ENCODE measurements at regions not wholly inside any gene's neighbourhood (a gene's known extent, or its start where the extent isn't known, plus 50 kb on each side); places are given as distances from the start of the nearest gene placed in this dataset.

- H3K4me1 ChIP-seq (ENCODE audit: control insufficient read depth in 5 of 5, insufficient read depth in 5 of 5, low read length in 5 of 5): no peaks in the 10 kb centered on the region
- no peaks in the 10 kb centered on the region for H3K27me3 ChIP-seq (ENCODE audit: control insufficient read depth in 5 of 5, insufficient read depth in 4 of 5, low read length in 5 of 5)
- H3K27ac ChIP-seq (ENCODE audit: low read depth, low read length): no peak overlapping the region
- no peaks in the 10 kb centered on the region for H3K36me3 ChIP-seq (ENCODE audit: control insufficient read depth in 5 of 5, insufficient read depth in 5 of 5, low read length in 5 of 5)
- peaks cover 0 to 5% (median 0%) of the 10 kb centered on the region in 5 donors for H3K9me3 ChIP-seq (ENCODE audit: control insufficient read depth in 5 of 5, low read length in 5 of 5)
- H3K9ac ChIP-seq (ENCODE audit: low read length in 5 of 5): no peak overlapping the region
- no peak overlapping the region for H3K4me3 ChIP-seq (ENCODE audit: low read depth in 1 of 5, low read length in 5 of 5)
Observed at GRCh38 chr18:43794363-43794762, 517.1 kb upstream of the SYT4 start.

- Histone ChIP-seq H3K27me3 (ENCODE audit: control insufficient read depth in 5 of 5, insufficient read depth in 4 of 5, low read length in 5 of 5) (no peaks in the 10 kb centered on the region), H3K27ac (ENCODE audit: low read depth, low read length) (no peak overlapping the region), H3K9ac (ENCODE audit: low read length in 5 of 5) (no peak overlapping the region), H3K36me3 (ENCODE audit: control insufficient read depth in 5 of 5, insufficient read depth in 5 of 5, low read length in 5 of 5) (no peaks in the 10 kb centered on the region), H3K4me3 (ENCODE audit: low read depth in 1 of 5, low read length in 5 of 5) (no peak overlapping the region), H3K4me1 (ENCODE audit: control insufficient read depth in 5 of 5, insufficient read depth in 5 of 5, low read length in 5 of 5) (no peaks in the 10 kb centered on the region), H3K9me3 (ENCODE audit: control insufficient read depth in 5 of 5, low read length in 5 of 5) (peaks cover 0 to 5% (median 0%) of the 10 kb centered on the region in 5 donors)
Observed at GRCh38 chr18:43797347-43797746, 520.1 kb upstream of the SYT4 start.

- H3K4me1 ChIP-seq (ENCODE audit: control insufficient read depth in 5 of 5, insufficient read depth in 5 of 5, low read length in 5 of 5): peaks cover 0 to under 1% (median 0%) of the 10 kb centered on the region in 5 donors
- H3K27ac ChIP-seq (ENCODE audit: low read depth, low read length): no peak overlapping the region
- peaks cover 0 to 3% (median 0%) of the 10 kb centered on the region in 5 donors for H3K9me3 ChIP-seq (ENCODE audit: control insufficient read depth in 5 of 5, low read length in 5 of 5)
- H3K9ac ChIP-seq (ENCODE audit: low read length in 5 of 5): no peak overlapping the region
- no peaks in the 10 kb centered on the region for H3K27me3 ChIP-seq (ENCODE audit: control insufficient read depth in 5 of 5, insufficient read depth in 4 of 5, low read length in 5 of 5)
- H3K4me3 ChIP-seq (ENCODE audit: low read depth in 1 of 5, low read length in 5 of 5): no peak overlapping the region
- no peaks in the 10 kb centered on the region for H3K36me3 ChIP-seq (ENCODE audit: control insufficient read depth in 5 of 5, insufficient read depth in 5 of 5, low read length in 5 of 5)
Observed at GRCh38 chr18:43800584-43800983, 523.3 kb upstream of the SYT4 start.

- H3K9me3 ChIP-seq (ENCODE audit: control insufficient read depth in 5 of 5, low read length in 5 of 5): peaks cover 0 to 3% (median 0%) of the 10 kb centered on the region in 5 donors
- H3K27ac ChIP-seq (ENCODE audit: low read depth, low read length): no peak overlapping the region
- H3K4me1 ChIP-seq (ENCODE audit: control insufficient read depth in 5 of 5, insufficient read depth in 5 of 5, low read length in 5 of 5): peaks cover 0 to 6% (median 0%) of the 10 kb centered on the region in 5 donors
- H3K36me3 ChIP-seq (ENCODE audit: control insufficient read depth in 5 of 5, insufficient read depth in 5 of 5, low read length in 5 of 5): no peaks in the 10 kb centered on the region
- H3K27me3 ChIP-seq (ENCODE audit: control insufficient read depth in 5 of 5, insufficient read depth in 4 of 5, low read length in 5 of 5): no peaks in the 10 kb centered on the region
- no peak overlapping the region for H3K4me3 ChIP-seq (ENCODE audit: low read depth in 1 of 5, low read length in 5 of 5)
- no peak overlapping the region for H3K9ac ChIP-seq (ENCODE audit: low read length in 5 of 5)
Observed at GRCh38 chr18:43805646-43806194, 528.4 kb upstream of the SYT4 start.

GRCh38 chr18:43812627-43813026 lies 535.3 kb upstream of the SYT4 start:
- Histone ChIP-seq H3K4me1 (ENCODE audit: control insufficient read depth in 5 of 5, insufficient read depth in 5 of 5, low read length in 5 of 5) (no peaks in the 10 kb centered on the region), H3K27ac (ENCODE audit: low read depth, low read length) (no peak overlapping the region), H3K9ac (ENCODE audit: low read length in 5 of 5) (no peak overlapping the region), H3K27me3 (ENCODE audit: control insufficient read depth in 5 of 5, insufficient read depth in 4 of 5, low read length in 5 of 5) (no peaks in the 10 kb centered on the region), H3K9me3 (ENCODE audit: control insufficient read depth in 5 of 5, low read length in 5 of 5) (peaks cover 0 to 9% (median 0%) of the 10 kb centered on the region in 5 donors), H3K36me3 (ENCODE audit: control insufficient read depth in 5 of 5, insufficient read depth in 5 of 5, low read length in 5 of 5) (no peaks in the 10 kb centered on the region), H3K4me3 (ENCODE audit: low read depth in 1 of 5, low read length in 5 of 5) (no peak overlapping the region)

- peaks cover 0 to 9% (median 0%) of the 10 kb centered on the region in 5 donors for H3K9me3 ChIP-seq (ENCODE audit: control insufficient read depth in 5 of 5, low read length in 5 of 5)
- no peak overlapping the region for H3K9ac ChIP-seq (ENCODE audit: low read length in 5 of 5)
- H3K27ac ChIP-seq (ENCODE audit: low read depth, low read length): no peak overlapping the region
- H3K4me1 ChIP-seq (ENCODE audit: control insufficient read depth in 5 of 5, insufficient read depth in 5 of 5, low read length in 5 of 5): no peaks in the 10 kb centered on the region
- H3K4me3 ChIP-seq (ENCODE audit: low read depth in 1 of 5, low read length in 5 of 5): no peak overlapping the region
- H3K36me3 ChIP-seq (ENCODE audit: control insufficient read depth in 5 of 5, insufficient read depth in 5 of 5, low read length in 5 of 5): no peaks in the 10 kb centered on the region
- H3K27me3 ChIP-seq (ENCODE audit: control insufficient read depth in 5 of 5, insufficient read depth in 4 of 5, low read length in 5 of 5): no peaks in the 10 kb centered on the region
Observed at GRCh38 chr18:43819397-43819796, 542.1 kb upstream of the SYT4 start.

- no peaks in the 10 kb centered on the region for H3K36me3 ChIP-seq (ENCODE audit: control insufficient read depth in 5 of 5, insufficient read depth in 5 of 5, low read length in 5 of 5)
- H3K4me3 ChIP-seq (ENCODE audit: low read depth in 1 of 5, low read length in 5 of 5): no peak overlapping the region
- H3K9me3 ChIP-seq (ENCODE audit: control insufficient read depth in 5 of 5, low read length in 5 of 5): peaks cover 0 to 9% (median 0%) of the 10 kb centered on the region in 5 donors
- H3K9ac ChIP-seq (ENCODE audit: low read length in 5 of 5): no peak overlapping the region
- H3K27me3 ChIP-seq (ENCODE audit: control insufficient read depth in 5 of 5, insufficient read depth in 4 of 5, low read length in 5 of 5): no peaks in the 10 kb centered on the region
- H3K27ac ChIP-seq (ENCODE audit: low read depth, low read length): no peak overlapping the region
- no peaks in the 10 kb centered on the region for H3K4me1 ChIP-seq (ENCODE audit: control insufficient read depth in 5 of 5, insufficient read depth in 5 of 5, low read length in 5 of 5)
Observed at GRCh38 chr18:43819873-43820272, 542.6 kb upstream of the SYT4 start.

GRCh38 chr18:43825768-43826167 lies 548.5 kb upstream of the SYT4 start:
- no peaks in the 10 kb centered on the region for H3K27me3 ChIP-seq (ENCODE audit: control insufficient read depth in 5 of 5, insufficient read depth in 4 of 5, low read length in 5 of 5)
- H3K27ac ChIP-seq (ENCODE audit: low read depth, low read length): no peak overlapping the region
- no peaks in the 10 kb centered on the region for H3K9me3 ChIP-seq (ENCODE audit: control insufficient read depth in 5 of 5, low read length in 5 of 5)
- H3K9ac ChIP-seq (ENCODE audit: low read length in 5 of 5): no peak overlapping the region
- H3K36me3 ChIP-seq (ENCODE audit: control insufficient read depth in 5 of 5, insufficient read depth in 5 of 5, low read length in 5 of 5): no peaks in the 10 kb centered on the region
- H3K4me3 ChIP-seq (ENCODE audit: low read depth in 1 of 5, low read length in 5 of 5): no peak overlapping the region
- H3K4me1 ChIP-seq (ENCODE audit: control insufficient read depth in 5 of 5, insufficient read depth in 5 of 5, low read length in 5 of 5): no peaks in the 10 kb centered on the region

GRCh38 chr18:43826215-43826614 lies 548.9 kb upstream of the SYT4 start:
- Histone ChIP-seq H3K9me3 (ENCODE audit: control insufficient read depth in 5 of 5, low read length in 5 of 5) (no peaks in the 10 kb centered on the region), H3K36me3 (ENCODE audit: control insufficient read depth in 5 of 5, insufficient read depth in 5 of 5, low read length in 5 of 5) (no peaks in the 10 kb centered on the region), H3K27ac (ENCODE audit: low read depth, low read length) (no peak overlapping the region), H3K4me3 (ENCODE audit: low read depth in 1 of 5, low read length in 5 of 5) (no peak overlapping the region), H3K4me1 (ENCODE audit: control insufficient read depth in 5 of 5, insufficient read depth in 5 of 5, low read length in 5 of 5) (no peaks in the 10 kb centered on the region), H3K9ac (ENCODE audit: low read length in 5 of 5) (no peak overlapping the region), H3K27me3 (ENCODE audit: control insufficient read depth in 5 of 5, insufficient read depth in 4 of 5, low read length in 5 of 5) (no peaks in the 10 kb centered on the region)

GRCh38 chr18:43827311-43827710 lies 550.0 kb upstream of the SYT4 start:
- H3K27me3 ChIP-seq (ENCODE audit: control insufficient read depth in 5 of 5, insufficient read depth in 4 of 5, low read length in 5 of 5): no peaks in the 10 kb centered on the region
- no peak overlapping the region for H3K9ac ChIP-seq (ENCODE audit: low read length in 5 of 5)
- H3K4me1 ChIP-seq (ENCODE audit: control insufficient read depth in 5 of 5, insufficient read depth in 5 of 5, low read length in 5 of 5): no peaks in the 10 kb centered on the region
- no peaks in the 10 kb centered on the region for H3K36me3 ChIP-seq (ENCODE audit: control insufficient read depth in 5 of 5, insufficient read depth in 5 of 5, low read length in 5 of 5)
- no peak overlapping the region for H3K4me3 ChIP-seq (ENCODE audit: low read depth in 1 of 5, low read length in 5 of 5)
- no peak overlapping the region for H3K27ac ChIP-seq (ENCODE audit: low read depth, low read length)
- H3K9me3 ChIP-seq (ENCODE audit: control insufficient read depth in 5 of 5, low read length in 5 of 5): no peaks in the 10 kb centered on the region

GRCh38 chr18:43830303-43830702 lies 553.0 kb upstream of the SYT4 start:
- Histone ChIP-seq H3K27ac (ENCODE audit: low read depth, low read length) (no peak overlapping the region), H3K9ac (ENCODE audit: low read length in 5 of 5) (no peak overlapping the region), H3K4me3 (ENCODE audit: low read depth in 1 of 5, low read length in 5 of 5) (no peak overlapping the region), H3K36me3 (ENCODE audit: control insufficient read depth in 5 of 5, insufficient read depth in 5 of 5, low read length in 5 of 5) (no peaks in the 10 kb centered on the region), H3K4me1 (ENCODE audit: control insufficient read depth in 5 of 5, insufficient read depth in 5 of 5, low read length in 5 of 5) (no peaks in the 10 kb centered on the region), H3K27me3 (ENCODE audit: control insufficient read depth in 5 of 5, insufficient read depth in 4 of 5, low read length in 5 of 5) (no peaks in the 10 kb centered on the region), H3K9me3 (ENCODE audit: control insufficient read depth in 5 of 5, low read length in 5 of 5) (no peaks in the 10 kb centered on the region)

Data from subcutaneous abdominal adipose tissue (tissue), 5 donors.